MM.1S (cell line): ENCODE measurements at regions not wholly inside any gene's neighbourhood (a gene's known extent, or its start where the extent isn't known, plus 50 kb on each side); places are given as distances from the start of the nearest gene placed in this dataset.

Source experiments
- CTCF ChIP-seq: fragments of 300-600 bp; sonication (generic); IDR thresholded peaks from 2 replicates; pipeline ENCODE4 v1.5.1; 2016; ENCODE audit warnings: antibody characterized with exemption, low read length, mixed read lengths
- EZH2 ChIP-seq: fragments of 300-600 bp; sonication (generic); optimal IDR thresholded peaks from 2 replicates; pipeline ENCODE3; 2017; ENCODE audit warnings: low read depth, mild to moderate bottlenecking, antibody characterized with exemption, low read length, mixed read lengths

- TF ChIP-seq CTCF (no peak), EZH2 (no peak)
Observed at GRCh38 chr10:117927332-117927731, 119.4 kb downstream of the RAB11FIP2 start.
